Progenitor cell of endocrine pancreas (in vitro differentiated cells): ENCODE measurements at regions not wholly inside any gene's neighbourhood (a gene's known extent, or its start where the extent isn't known, plus 50 kb on each side); places are given as distances from the start of the nearest gene placed in this dataset.
"Not testable (repeated sequence)": the region's sequence is repeated elsewhere in the genome, so short reads cannot be mapped to it uniquely, and the experiment has no call there.

Source experiments
- DNase-seq: peaks from one replicate; pipeline ENCODE4 v3.0.0; 2021; ENCODE audit warnings: low spot score; ENCODE audit not compliant: unreplicated experiment
- H3K27ac Mint-ChIP-seq: 2 replicates; pipeline ENCODE4 v1.8.0; 2021; ENCODE audit warnings: mild to moderate bottlenecking, moderate library complexity, mixed read lengths
- H3K27me3 Mint-ChIP-seq: 2 replicates; pipeline ENCODE4 v1.8.0; 2021; ENCODE audit warnings: mixed read lengths
- H3K36me3 Mint-ChIP-seq: 2 replicates; pipeline ENCODE4 v1.8.0; 2022; ENCODE audit warnings: mixed read lengths; ENCODE audit not compliant: insufficient read depth
- H3K4me1 Mint-ChIP-seq: 2 replicates; pipeline ENCODE4 v1.8.0; 2021; ENCODE audit warnings: low read depth, mixed read lengths
- H3K4me3 Mint-ChIP-seq: 2 replicates; pipeline ENCODE4 v1.8.0; 2021; ENCODE audit warnings: low read depth, mild to moderate bottlenecking, moderate library complexity, mixed read lengths
- H3K9me3 Mint-ChIP-seq: 2 replicates; pipeline ENCODE4 v1.8.0; 2021; ENCODE audit warnings: low read depth, mixed read lengths
- TF ChIP-seq, protein P1 (sequence below): fragments of 200-600 bp; sonication (generic); IDR thresholded peaks from one replicate; pipeline ENCODE4 v1.5.0; 2021; ENCODE audit warnings: antibody characterized with exemption, mild to moderate bottlenecking; ENCODE audit not compliant: unreplicated experiment

DNA sequence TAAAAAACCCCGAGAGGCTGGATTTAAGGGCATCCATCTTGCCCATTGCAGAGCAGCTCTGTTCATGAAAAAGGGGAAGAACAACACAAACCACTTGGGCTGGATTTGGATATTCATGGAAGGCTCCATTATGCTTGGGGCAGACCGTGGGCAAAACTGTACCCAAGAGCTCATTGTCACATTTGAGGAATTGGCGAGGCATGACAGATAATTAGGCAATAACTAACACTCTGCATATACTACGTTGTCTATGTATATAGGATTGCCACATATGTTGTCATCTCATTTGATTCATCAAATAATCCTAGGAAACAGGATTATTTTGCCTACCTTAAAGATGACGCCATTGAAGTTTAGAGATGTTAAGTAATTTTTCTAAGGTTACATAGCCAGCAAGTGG, 255.4 kb downstream of the SMARCA2 start:
- no peaks in the 10 kb centered on the region for H3K36me3 Mint-ChIP-seq
- H3K27me3 Mint-ChIP-seq, result peaks cover 11% of the 10 kb centered on the region
- no peaks in the 10 kb centered on the region for H3K4me1 Mint-ChIP-seq
- no peak overlapping the region for H3K27ac Mint-ChIP-seq
- DNase-seq, result no peak
- H3K9me3 Mint-ChIP-seq, result no peaks in the 10 kb centered on the region
- H3K4me3 Mint-ChIP-seq, result no peak overlapping the region
- TF ChIP-seq, protein P1, sequence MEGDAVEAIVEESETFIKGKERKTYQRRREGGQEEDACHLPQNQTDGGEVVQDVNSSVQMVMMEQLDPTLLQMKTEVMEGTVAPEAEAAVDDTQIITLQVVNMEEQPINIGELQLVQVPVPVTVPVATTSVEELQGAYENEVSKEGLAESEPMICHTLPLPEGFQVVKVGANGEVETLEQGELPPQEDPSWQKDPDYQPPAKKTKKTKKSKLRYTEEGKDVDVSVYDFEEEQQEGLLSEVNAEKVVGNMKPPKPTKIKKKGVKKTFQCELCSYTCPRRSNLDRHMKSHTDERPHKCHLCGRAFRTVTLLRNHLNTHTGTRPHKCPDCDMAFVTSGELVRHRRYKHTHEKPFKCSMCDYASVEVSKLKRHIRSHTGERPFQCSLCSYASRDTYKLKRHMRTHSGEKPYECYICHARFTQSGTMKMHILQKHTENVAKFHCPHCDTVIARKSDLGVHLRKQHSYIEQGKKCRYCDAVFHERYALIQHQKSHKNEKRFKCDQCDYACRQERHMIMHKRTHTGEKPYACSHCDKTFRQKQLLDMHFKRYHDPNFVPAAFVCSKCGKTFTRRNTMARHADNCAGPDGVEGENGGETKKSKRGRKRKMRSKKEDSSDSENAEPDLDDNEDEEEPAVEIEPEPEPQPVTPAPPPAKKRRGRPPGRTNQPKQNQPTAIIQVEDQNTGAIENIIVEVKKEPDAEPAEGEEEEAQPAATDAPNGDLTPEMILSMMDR, result no peak

DNA sequence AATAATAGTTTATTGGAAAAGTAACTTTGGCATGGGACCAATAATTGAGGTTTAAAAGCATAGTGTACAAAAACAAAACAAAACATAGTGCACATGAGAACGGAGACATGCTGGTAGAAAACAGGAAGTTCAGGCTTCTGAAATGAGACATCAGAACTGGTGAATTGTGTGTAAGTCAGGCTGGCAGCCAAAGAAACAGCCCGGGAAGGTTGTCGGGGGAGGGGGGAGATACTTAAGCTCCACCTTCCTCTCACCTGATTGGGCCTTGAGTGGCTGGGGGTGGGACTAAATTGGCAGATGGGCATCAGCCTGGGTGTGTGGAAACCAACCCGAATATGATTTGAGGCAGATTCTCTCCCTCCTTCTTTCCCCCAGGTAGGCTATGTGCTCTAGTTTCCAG, 256.3 kb downstream of the SMARCA2 start:
- H3K36me3 Mint-ChIP-seq, result no peaks in the 10 kb centered on the region
- H3K9me3 Mint-ChIP-seq, result no peaks in the 10 kb centered on the region
- H3K27ac Mint-ChIP-seq, result no peak overlapping the region
- TF ChIP-seq, protein P1, result no peak
- no peak overlapping the region for H3K4me3 Mint-ChIP-seq
- H3K4me1 Mint-ChIP-seq, result peaks cover 7% of the 10 kb centered on the region
- DNase-seq, result no peak
- peaks cover 7% of the 10 kb centered on the region for H3K27me3 Mint-ChIP-seq

DNA sequence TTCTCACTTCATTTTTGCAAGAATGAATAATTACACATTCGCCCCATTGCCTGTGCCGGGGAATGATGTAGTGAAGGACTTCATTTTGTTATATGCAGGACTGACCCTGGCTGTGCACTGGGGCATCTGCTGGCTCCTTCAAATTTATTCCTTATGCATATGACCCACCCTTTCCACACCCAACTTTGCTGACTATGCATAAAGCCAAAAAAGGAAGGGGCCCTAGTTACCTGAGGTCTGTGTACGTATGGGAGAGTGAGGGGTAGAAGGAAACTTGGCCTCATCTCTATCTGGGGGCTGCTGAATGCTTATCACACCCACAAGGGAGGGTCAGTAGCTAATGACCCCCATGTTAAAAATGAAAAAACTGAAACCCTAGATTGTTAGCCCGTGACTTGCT, 259.6 kb downstream of the SMARCA2 start:
- Mint-ChIP-seq H3K4me3 (no peak overlapping the region), H3K9me3 (no peaks in the 10 kb centered on the region), H3K27me3 (peaks cover 3% of the 10 kb centered on the region), H3K4me1 (peaks cover 13% of the 10 kb centered on the region), H3K36me3 (no peaks in the 10 kb centered on the region), H3K27ac (no peak overlapping the region)
- no peak for DNase-seq
- TF ChIP-seq, protein P1, result no peak

DNA sequence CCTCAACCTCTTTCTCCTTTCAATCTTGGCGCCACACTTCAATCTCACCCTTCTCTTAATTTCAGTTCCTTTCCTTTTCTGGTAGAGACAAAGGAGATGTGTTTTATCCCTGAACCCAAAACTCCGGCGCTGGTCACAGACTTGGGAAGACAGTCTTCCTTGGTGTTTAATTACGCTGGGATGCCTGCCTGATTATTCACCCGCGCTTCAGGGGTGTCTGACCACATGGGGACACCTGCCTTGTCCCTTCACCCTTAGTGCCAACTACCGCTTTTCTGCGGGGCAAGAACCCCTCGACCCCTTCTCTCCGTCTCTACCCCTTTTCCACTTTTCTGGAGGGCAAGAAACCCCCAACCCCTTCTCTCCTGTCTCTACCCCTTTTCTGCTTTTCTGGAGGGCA, 261.1 kb downstream of the SMARCA2 start:
- H3K27ac Mint-ChIP-seq, result no peak overlapping the region

DNA sequence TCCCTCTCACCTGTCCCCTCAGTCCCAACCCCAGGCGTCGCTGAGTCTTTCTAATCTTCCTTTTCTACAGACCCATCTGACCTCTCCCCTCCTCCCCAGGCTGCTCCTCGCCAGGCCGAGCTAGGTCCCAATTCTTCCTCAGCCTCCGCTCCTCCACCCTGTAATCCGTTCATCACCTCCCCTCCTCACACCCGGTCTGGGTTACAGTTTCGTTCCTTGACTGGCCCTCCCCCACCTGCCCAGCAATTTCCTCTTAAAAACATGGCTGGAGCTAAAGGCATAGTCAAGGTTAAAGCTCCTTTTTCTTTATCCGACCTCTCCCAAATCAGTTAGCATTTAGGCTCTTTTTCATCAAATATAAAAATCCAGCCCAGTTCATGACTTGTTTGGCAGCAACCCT, 262.0 kb downstream of the SMARCA2 start:
- not testable (repeated sequence) for DNase-seq, H3K27ac Mint-ChIP-seq, H3K27me3 Mint-ChIP-seq, H3K4me3 Mint-ChIP-seq, H3K9me3 Mint-ChIP-seq, H3K36me3 Mint-ChIP-seq
- peaks cover 15% of the 10 kb centered on the region for H3K4me1 Mint-ChIP-seq

More for the DNA sequence above, 261.1 kb downstream of the SMARCA2 start:
- peaks cover 3% of the 10 kb centered on the region for H3K27me3 Mint-ChIP-seq
- H3K9me3 Mint-ChIP-seq, result no peaks in the 10 kb centered on the region
- peaks cover 13% of the 10 kb centered on the region for H3K4me1 Mint-ChIP-seq
- peak overlapping the region; percentile 2 for H3K4me3 Mint-ChIP-seq
- H3K36me3 Mint-ChIP-seq, result no peaks in the 10 kb centered on the region
- TF ChIP-seq, protein P1, result no peak
- DNase-seq, result no peak

DNA sequence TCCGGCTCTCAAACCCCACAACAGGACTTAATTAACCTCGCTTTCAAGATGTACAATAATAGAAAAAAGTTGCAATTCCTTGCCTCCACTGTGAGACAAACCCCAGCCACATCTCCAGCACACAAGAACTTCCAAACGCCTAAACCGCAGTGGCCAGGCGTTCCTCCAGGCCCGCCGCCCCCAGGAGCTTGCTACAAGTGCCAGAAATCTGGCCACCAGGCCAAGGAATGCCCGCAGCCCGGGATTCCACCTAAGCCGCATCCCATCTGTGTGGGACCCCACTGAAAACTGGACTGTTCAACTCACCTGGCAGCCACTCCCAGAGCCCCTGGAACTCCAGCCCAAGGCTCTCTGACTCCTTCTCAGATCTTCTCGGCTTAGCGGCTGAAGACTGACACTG, 262.5 kb downstream of the SMARCA2 start:
- DNase-seq, H3K27ac Mint-ChIP-seq, H3K4me3 Mint-ChIP-seq, H3K27me3 Mint-ChIP-seq, H3K9me3 Mint-ChIP-seq, H3K36me3 Mint-ChIP-seq: not testable (repeated sequence)
- H3K4me1 Mint-ChIP-seq, result peaks cover 15% of the 10 kb centered on the region

DNA sequence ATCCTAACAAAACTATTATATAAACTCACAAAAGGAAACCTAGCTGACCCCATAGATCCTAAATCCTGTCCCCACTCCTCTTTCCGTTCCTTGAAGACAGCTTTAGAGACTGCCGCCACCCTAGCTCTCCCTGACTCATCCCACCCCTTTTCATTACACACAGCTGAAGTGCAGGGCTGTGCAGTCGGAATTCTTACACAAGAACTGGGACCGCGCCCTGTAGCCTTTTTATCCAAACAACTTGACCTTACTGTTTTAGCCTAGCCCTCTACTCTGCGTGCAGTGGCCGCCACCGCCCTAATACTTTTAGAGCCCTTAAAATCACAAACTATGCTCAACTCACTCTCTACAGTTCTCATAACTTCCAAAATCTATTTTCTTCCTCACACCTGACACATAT, 264.0 kb downstream of the SMARCA2 start:
- DNase-seq, H3K4me3 Mint-ChIP-seq, H3K27ac Mint-ChIP-seq, H3K27me3 Mint-ChIP-seq, H3K9me3 Mint-ChIP-seq, H3K36me3 Mint-ChIP-seq: not testable (repeated sequence)
- H3K4me1 Mint-ChIP-seq, result peaks cover 15% of the 10 kb centered on the region
